ENCODE measurements at regions not wholly inside any gene's neighbourhood (a gene's known extent, or its start where the extent isn't known, plus 50 kb on each side); places are given as distances from the start of the nearest gene placed in this dataset.

DNA sequence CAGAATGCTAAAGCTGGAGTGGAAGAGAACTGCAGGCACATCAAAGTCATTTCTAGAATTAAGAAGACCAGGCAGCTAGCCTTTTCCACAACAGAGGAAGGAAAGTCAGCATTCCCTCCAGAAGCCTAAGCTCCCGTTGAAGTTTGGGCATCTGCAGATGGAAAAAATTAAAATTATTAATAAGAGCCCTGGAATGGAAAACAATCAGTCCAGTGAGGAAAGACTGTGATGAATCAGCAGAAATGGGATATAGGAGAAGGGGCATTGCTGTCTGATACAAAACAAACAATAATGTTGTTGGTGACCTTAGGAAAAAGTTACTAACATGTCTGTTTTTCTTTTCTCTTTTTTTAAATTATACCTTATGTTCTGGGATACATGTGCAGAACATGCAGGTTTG is 450.7 kb upstream of the SLC14A2 start:
- Histone ChIP-seq H3K4me3 (replicated peaks in 1 of 3; ENCODE audit: insufficient read depth in 1 of 3, low read depth in 2 of 3, low read length in 3 of 3) (no peak overlapping the region), H2AFZ (ENCODE audit: low read length) (no peak overlapping the region), H3K79me2 (ENCODE audit: insufficient read depth, low read length) (no peaks in the 10 kb centered on the region), H3K4me2 (ENCODE audit: low read depth, low read length) (no peak overlapping the region), H3K27me3 (ENCODE audit: control insufficient read depth in 1 of 2, insufficient read depth in 2 of 2, low read length in 2 of 2) (no peaks in the 10 kb centered on the region), H3K4me1 (ENCODE audit: insufficient read depth, low read length) (no peaks in the 10 kb centered on the region), H4K20me1 (ENCODE audit: insufficient read depth, low read length) (no peaks in the 10 kb centered on the region), H3K36me3 (replicated peaks in 1 of 2; ENCODE audit: control insufficient read depth in 1 of 2, insufficient read depth in 2 of 2, low read length in 2 of 2) (no peaks in the 10 kb centered on the region), H3K9me3 (ENCODE audit: low read length) (0 out of 2 replicates have a peak, but pooled peaks cover 3% of the 10 kb centered on the region), H3K27ac (ENCODE audit: extremely low read length, insufficient read depth, low read length) (no peak overlapping the region), H3K9ac (ENCODE audit: insufficient read depth, low read depth, low read length) (no peak overlapping the region)
- DNase-seq (ENCODE audit: low spot score): no peak
- no peak for ATAC-seq
- TF ChIP-seq MAFK (conservative IDR thresholded peaks at IDR 0.05 in 1 of 2, IDR thresholded peaks at IDR 0.05 in 1 of 2; ENCODE audit: low read length in 2 of 2): peak; percentile 16 to 44; a peak in 3 of 4 replicates
- no peak for TF ChIP-seq ZNF577 (CRISPR knock-in tag; IDR thresholded peaks at IDR 0.05; ENCODE audit: borderline replicate concordance, low read depth)
- no TSS peak for BruUV-seq (replicated peaks)
- POLR2A ChIA-PET: no interaction called here
- CTCF ChIA-PET (ENCODE audit: low intra/inter-chr PET ratio, low total read pairs): no interaction called here
- WGBS (ENCODE audit: low lambda C conversion rate): 0% methylated on average over 1 of the region's 1 CpG
- in situ Hi-C loops (cut with HindIII; ENCODE audit: extremely low pct_ligation_motif_present, low pct_unique_long_range_greater_than_20kb) (no loop called here), intact Hi-C loops (cut with micrococcal nuclease; ENCODE audit: unreplicated experiment) (no loop called here)
- FAIRE-seq: no peak

DNA sequence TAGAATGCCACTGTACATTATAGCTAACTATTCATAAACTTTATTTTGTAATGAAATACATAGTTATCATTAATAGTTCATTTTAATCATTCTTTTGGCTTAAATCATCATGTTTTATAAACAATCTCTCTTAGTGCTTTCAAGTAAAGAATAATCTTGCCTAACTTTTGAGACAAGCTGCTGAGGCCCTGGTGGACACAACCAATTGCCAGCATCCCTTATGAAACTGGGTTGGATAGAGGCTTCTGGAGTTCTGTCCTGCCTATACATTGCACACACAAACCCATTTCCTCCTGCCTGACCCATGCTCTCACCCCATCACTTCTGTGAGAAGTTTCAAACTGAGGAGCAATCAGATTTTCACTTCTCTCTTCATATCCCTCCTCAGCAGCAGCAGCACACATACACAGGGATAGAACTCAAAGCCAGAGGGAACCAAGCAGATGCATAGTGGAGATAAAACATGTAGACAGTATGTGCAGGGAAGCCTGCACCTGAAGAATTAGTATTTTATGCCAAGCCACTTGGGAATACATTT is 450.0 kb upstream of the SLC14A2 start:
- POLR2A ChIA-PET: no interaction called here
- no peak overlapping the region for H2AFZ ChIP-seq (ENCODE audit: low read length)
- H3K79me2 ChIP-seq (ENCODE audit: insufficient read depth, low read length): no peaks in the 10 kb centered on the region
- no peak overlapping the region for H3K4me2 ChIP-seq (ENCODE audit: low read depth, low read length)
- intact Hi-C loops (cut with micrococcal nuclease; ENCODE audit: unreplicated experiment) (no loop called here), in situ Hi-C loops (cut with HindIII; ENCODE audit: extremely low pct_ligation_motif_present, low pct_unique_long_range_greater_than_20kb) (no loop called here)
- H3K36me3 ChIP-seq (replicated peaks in 1 of 2; ENCODE audit: control insufficient read depth in 1 of 2, insufficient read depth in 2 of 2, low read length in 2 of 2): no peaks in the 10 kb centered on the region
- no peaks in the 10 kb centered on the region for H3K27me3 ChIP-seq (ENCODE audit: control insufficient read depth in 1 of 2, insufficient read depth in 2 of 2, low read length in 2 of 2)
- H4K20me1 ChIP-seq (ENCODE audit: insufficient read depth, low read length): no peaks in the 10 kb centered on the region
- DNase-seq (ENCODE audit: low spot score): no peak
- TF ChIP-seq, protein P1, sequence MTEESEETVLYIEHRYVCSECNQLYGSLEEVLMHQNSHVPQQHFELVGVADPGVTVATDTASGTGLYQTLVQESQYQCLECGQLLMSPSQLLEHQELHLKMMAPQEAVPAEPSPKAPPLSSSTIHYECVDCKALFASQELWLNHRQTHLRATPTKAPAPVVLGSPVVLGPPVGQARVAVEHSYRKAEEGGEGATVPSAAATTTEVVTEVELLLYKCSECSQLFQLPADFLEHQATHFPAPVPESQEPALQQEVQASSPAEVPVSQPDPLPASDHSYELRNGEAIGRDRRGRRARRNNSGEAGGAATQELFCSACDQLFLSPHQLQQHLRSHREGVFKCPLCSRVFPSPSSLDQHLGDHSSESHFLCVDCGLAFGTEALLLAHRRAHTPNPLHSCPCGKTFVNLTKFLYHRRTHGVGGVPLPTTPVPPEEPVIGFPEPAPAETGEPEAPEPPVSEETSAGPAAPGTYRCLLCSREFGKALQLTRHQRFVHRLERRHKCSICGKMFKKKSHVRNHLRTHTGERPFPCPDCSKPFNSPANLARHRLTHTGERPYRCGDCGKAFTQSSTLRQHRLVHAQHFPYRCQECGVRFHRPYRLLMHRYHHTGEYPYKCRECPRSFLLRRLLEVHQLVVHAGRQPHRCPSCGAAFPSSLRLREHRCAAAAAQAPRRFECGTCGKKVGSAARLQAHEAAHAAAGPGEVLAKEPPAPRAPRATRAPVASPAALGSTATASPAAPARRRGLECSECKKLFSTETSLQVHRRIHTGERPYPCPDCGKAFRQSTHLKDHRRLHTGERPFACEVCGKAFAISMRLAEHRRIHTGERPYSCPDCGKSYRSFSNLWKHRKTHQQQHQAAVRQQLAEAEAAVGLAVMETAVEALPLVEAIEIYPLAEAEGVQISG (CRISPR knock-in tag; IDR thresholded peaks at IDR 0.05): no peak
- TF ChIP-seq, protein P2, sequence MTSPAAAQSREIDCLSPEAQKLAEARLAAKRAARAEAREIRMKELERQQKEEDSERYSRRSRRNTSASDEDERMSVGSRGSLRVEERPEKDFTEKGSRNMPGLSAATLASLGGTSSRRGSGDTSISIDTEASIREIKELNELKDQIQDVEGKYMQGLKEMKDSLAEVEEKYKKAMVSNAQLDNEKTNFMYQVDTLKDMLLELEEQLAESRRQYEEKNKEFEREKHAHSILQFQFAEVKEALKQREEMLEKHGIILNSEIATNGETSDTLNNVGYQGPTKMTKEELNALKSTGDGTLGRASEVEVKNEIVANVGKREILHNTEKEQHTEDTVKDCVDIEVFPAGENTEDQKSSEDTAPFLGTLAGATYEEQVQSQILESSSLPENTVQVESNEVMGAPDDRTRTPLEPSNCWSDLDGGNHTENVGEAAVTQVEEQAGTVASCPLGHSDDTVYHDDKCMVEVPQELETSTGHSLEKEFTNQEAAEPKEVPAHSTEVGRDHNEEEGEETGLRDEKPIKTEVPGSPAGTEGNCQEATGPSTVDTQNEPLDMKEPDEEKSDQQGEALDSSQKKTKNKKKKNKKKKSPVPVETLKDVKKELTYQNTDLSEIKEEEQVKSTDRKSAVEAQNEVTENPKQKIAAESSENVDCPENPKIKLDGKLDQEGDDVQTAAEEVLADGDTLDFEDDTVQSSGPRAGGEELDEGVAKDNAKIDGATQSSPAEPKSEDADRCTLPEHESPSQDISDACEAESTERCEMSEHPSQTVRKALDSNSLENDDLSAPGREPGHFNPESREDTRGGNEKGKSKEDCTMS (CRISPR knock-in tag; conservative IDR thresholded peaks at IDR 0.05): no peak
- no peak overlapping the region for H3K9ac ChIP-seq (ENCODE audit: insufficient read depth, low read depth, low read length)
- H3K4me3 ChIP-seq (replicated peaks in 1 of 3; ENCODE audit: insufficient read depth in 1 of 3, low read depth in 2 of 3, low read length in 3 of 3): no peak overlapping the region
- no TSS peak for BruUV-seq (replicated peaks)
- FAIRE-seq: no peak
- H3K9me3 ChIP-seq (ENCODE audit: low read length): peaks cover 3% of the 10 kb centered on the region; the same call in 1 of the 2 replicates
- CTCF ChIA-PET (ENCODE audit: low intra/inter-chr PET ratio, low total read pairs): no interaction called here
- no peak for ATAC-seq
- H3K27ac ChIP-seq (ENCODE audit: extremely low read length, insufficient read depth, low read length): no peak overlapping the region
- H3K4me1 ChIP-seq (ENCODE audit: insufficient read depth, low read length): no peaks in the 10 kb centered on the region
